ENCODE measurements at regions not wholly inside any gene's neighbourhood (a gene's known extent, or its start where the extent isn't known, plus 50 kb on each side); places are given as distances from the start of the nearest gene placed in this dataset.
"Not testable (repeated sequence)": the region's sequence is repeated elsewhere in the genome, so short reads cannot be mapped to it uniquely, and the experiment has no call there.

DNA sequence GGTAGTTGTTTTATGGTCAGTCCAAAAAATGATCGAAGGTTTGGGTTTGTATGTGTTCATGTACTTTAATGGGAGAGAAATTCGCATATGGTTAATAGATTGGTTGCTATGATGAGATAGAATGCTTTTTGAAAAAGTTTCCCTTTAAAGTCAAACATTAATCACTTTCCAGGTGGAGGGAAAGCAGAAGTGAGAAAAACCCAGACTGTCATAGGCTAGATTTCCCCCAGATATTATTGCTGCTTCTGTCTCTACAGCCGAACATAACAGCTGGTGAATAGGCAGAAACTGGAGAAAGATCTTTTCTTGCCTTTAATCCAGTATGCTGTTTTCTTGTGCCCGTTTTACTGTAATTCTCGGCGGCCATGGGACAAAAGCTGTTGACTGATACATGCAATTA is 287.6 kb downstream of the SOX2 start:
- ATAC-seq, result no peak

DNA sequence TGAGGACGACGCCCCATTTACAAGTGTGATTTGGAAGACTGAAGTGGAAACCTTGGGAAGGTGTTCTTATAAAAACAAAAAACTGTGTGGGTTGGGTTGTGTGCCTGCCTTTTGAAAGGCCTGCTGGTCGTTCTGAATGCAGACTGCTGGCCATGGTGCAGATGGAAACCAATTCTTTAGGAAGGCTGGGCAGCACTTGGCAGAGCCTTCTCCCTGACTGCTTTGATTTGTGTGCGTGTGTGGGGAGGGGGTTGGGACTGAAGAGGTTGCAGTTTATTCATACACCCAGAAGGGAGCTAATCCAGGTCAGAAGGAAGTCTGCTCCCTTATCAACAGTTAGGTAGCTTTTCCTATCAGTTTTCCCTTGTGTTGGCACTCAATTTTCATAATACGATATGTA is 288.7 kb downstream of the SOX2 start:
- ATAC-seq, result no peak

DNA sequence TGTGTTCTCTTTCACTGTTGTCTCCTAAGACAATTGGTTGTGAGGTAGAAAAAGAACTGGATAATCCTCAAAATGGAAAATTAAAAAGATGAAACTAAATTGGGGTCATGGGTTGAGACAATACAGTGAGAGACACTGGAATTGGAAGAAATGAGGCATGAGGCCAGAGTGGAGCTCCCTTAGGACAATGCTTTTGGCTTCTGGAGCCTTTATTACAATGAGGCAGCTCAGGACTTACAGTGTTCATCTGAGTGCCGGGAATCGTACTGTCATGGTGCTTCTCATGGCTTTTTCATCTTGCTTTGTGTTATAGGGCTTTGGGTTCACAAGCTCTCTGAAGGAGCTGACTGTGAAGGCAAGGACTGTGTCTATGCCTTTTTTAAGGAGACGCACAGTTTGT is 293.5 kb downstream of the SOX2 start:
- no peak for ATAC-seq

GRCh38 chr3:182005701-182006100 is 294.0 kb downstream of the SOX2 start:
- ATAC-seq, result no peak

- ATAC-seq, result no peak
Observed at GRCh38 chr3:182006431-182006830, 294.7 kb downstream of the SOX2 start.

GRCh38 chr3:182007441-182007840 is 295.7 kb downstream of the SOX2 start:
- no peak for ATAC-seq

GRCh38 chr3:182018361-182018760 is 306.6 kb downstream of the SOX2 start:
- no peak for ATAC-seq

DNA sequence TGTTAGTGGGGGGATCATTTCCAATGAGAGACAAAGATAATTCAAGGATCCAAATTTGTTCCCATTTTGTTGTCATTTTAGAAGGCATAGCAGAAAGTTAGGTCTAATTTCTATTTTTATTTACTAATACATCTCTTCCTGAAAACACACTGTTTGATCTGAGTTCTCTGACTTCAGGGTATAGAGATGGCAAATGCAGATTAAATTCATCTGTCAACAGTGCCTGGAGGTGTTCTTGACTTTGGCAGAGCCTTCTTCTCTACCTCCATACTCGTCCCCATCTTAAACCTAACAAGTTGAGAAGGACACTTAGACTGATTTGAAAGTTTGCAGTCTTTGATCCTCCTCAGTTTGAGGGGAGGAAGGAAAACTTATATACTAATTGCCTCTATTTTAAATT is 308.2 kb downstream of the SOX2 start:
- ATAC-seq, result no peak

DNA sequence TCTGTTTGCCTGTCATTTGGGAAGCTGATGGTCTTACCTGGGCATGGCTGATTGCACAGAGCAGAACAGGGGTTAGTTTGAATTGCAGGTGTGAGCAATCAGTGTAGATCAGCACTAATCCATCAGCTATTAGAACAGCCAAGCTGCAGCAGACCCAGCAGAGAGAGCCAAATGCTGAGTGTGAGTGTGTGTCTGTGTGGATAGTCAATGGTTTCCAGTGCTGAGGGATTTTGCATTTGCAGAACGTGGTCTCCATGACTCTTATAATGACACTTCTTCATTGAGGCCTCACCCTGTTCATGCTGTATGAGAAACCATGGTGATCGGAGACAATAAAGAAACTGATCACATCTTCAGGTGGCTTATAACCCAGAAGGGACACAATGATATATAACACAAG is 312.1 kb downstream of the SOX2 start:
- no peak for ATAC-seq

DNA sequence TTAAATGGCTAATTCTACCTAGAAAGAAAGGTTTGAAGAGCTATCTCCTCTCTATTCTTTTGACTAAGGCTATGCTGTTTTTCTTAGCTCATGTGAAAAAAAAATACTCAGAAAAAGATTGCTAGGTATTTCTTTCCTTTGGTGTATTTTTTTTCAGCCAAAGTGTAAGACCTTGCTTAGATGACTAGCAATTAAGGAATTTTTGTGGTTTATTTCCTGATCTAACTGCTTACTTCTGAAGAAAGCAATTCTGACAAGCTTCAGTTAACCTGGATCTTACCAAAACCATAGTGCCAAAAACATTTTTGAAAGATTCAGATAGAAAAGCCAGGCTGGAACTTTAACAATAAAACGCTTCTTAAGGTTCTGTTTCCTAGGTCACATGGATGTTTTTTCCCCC is 315.6 kb downstream of the SOX2 start:
- no peak for ATAC-seq

- no peak for ATAC-seq
Observed at GRCh38 chr3:182028081-182028480, 316.4 kb downstream of the SOX2 start.

GRCh38 chr3:182034231-182034630 is 322.5 kb downstream of the SOX2 start:
- not testable (repeated sequence) for ATAC-seq

DNA sequence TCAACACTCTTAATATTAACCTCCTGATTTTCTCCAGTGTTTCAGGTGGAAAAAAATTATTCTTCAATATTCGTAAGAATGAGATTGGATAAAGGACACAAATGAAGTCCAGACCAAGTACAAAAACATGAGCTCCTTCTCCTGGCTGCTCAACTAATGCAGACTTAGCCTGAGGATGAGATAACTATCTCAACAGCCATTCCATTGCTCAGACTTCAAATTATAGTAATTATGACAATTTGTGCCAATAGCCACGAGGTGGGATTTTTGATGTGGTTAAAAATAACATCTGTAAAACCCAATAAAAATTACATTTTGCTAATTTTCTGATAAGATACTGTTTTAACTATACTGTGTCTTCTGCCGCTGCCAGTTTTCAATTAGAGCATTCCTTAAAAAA is 323.6 kb downstream of the SOX2 start:
- ATAC-seq, result no peak

DNA sequence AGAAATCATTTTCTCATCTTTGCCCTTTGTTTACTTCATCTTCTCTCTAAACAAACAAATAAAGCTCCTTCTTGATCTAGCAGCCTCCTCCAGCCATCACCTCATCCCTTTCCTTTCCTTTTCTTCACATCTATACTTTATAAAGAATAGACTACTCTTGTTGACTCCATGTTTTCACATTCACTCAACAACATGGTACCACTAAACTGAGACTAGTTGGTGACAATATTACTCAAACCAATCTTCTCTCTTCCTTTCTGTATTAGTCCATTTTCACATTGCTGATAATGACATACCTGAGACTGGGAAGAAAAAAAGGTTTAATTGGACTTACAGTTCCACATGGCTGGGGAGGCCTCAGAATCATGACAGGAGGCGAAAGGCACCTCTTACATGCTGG is 324.7 kb downstream of the SOX2 start:
- no peak for ATAC-seq

DNA sequence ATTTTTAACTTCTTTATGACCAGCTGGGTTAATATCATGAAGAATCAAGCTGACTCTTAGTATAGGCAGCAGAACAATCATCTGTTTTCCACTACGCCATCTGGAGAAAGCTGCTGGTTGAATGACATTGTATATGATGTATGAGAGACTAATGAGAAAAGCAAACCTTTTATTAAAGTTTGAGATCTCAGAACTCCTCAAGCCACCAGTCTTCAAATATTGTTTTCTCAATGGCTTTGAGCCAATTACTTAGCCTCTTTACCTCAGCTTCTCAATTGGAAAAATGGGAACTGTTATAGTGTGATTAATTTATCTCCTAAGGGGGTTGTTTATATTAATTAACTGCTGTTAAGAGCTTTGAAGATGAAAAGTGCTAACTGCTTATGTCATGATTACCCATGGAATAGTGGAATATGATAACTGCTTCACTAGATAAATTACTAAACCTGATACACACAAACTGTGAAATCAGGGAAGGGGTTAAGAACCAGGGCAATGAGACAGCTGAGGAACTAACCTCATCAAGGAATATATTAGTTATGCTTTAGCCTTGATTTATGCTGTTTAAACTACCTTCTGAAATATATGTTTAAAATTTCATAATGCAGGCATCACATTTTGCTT is 330.1 kb downstream of the SOX2 start:
- ATAC-seq, result no peak

DNA sequence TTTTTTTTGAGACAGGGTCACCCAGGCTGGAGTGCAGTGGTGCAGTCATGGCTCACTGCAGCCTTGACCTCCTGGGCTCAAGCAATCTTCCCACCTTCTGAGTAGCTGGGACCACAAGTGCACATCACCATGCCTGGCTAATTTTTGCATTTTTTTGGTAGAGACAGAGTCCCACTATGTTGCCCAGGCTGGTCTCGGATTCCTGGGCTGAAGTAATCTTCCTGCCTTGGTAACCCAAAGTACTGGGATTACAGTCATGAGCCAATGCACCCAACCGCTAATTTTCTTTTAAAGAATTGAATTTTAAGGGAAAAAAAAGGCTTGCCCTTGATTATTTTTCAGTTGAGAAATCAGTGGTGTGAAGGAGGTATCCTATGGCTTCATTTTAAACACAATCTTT is 334.0 kb downstream of the SOX2 start:
- no peak for ATAC-seq

GRCh38 chr3:182046166-182046764 is 334.5 kb downstream of the SOX2 start:
- ATAC-seq, result no peak

- ATAC-seq, result no peak
Observed at GRCh38 chr3:182050932-182051331, 339.2 kb downstream of the SOX2 start.

DNA sequence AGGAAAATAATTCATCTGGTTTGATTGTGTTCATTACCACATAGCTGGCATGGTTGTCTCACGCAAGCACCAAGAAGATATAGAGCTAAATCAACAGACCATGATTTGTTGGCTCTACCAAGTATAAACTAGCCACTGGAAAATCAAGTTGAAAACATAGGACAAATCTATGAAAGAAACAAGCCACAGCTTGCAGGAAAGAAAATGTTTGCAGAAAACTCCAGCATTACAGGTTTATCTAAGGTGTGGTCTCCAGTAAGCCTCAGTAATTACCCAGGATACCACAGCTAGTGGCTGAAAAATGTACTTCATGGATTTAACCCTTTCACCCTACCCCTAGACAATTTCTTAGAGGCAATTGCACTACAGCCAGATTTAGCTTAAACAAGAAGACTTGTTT is 340.6 kb downstream of the SOX2 start:
- ATAC-seq, result no peak

DNA sequence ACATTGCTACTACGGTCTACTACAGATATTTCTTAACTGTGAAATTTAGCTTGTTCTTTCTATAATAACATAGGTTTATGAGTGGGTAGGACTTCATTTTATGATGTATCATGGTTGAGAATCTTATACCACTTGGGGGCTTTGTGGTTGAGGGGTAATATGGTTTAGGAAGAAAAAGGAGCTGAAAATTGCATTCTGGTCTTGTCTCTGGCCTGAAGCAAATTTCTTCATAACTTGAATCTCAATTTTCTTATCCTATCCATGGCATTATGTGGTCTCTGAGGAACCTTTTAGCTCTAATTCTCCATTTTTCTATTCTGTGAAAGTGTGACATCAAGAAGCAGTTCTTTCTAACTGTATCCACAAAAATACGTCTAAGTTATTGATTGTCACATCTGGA is 341.0 kb downstream of the SOX2 start:
- no peak for ATAC-seq

- ATAC-seq, result peak in 1 of 2 donors; percentile 13
Observed at GRCh38 chr3:182058488-182058887, 346.8 kb downstream of the SOX2 start.

GRCh38 chr3:182063742-182064141 is 352.0 kb downstream of the SOX2 start:
- no peak for ATAC-seq

GRCh38 chr3:182067423-182067822 is 355.7 kb downstream of the SOX2 start:
- ATAC-seq, result no peak

GRCh38 chr3:182078316-182078715 is 366.6 kb downstream of the SOX2 start:
- no peak for ATAC-seq

GRCh38 chr3:182078929-182079328 is 367.2 kb downstream of the SOX2 start:
- ATAC-seq, result no peak
